HL-60 (cell line): ENCODE measurements at regions not wholly inside any gene's neighbourhood (a gene's known extent, or its start where the extent isn't known, plus 50 kb on each side); places are given as distances from the start of the nearest gene placed in this dataset.

Source experiments
- POLR2AphosphoS5 ChIP-seq: IDR thresholded peaks from 2 replicates; pipeline ENCODE4 v1.6.1; 2012; ENCODE audit warnings: low read depth
- TF ChIP-seq, protein P1 (sequence below): IDR thresholded peaks from one replicate; pipeline ENCODE4 v1.5.1; 2011; ENCODE audit warnings: low read length, control low read depth, inconsistent platforms; ENCODE audit not compliant: insufficient read depth

- TF ChIP-seq, protein P1, sequence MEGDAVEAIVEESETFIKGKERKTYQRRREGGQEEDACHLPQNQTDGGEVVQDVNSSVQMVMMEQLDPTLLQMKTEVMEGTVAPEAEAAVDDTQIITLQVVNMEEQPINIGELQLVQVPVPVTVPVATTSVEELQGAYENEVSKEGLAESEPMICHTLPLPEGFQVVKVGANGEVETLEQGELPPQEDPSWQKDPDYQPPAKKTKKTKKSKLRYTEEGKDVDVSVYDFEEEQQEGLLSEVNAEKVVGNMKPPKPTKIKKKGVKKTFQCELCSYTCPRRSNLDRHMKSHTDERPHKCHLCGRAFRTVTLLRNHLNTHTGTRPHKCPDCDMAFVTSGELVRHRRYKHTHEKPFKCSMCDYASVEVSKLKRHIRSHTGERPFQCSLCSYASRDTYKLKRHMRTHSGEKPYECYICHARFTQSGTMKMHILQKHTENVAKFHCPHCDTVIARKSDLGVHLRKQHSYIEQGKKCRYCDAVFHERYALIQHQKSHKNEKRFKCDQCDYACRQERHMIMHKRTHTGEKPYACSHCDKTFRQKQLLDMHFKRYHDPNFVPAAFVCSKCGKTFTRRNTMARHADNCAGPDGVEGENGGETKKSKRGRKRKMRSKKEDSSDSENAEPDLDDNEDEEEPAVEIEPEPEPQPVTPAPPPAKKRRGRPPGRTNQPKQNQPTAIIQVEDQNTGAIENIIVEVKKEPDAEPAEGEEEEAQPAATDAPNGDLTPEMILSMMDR = no peak
- no peak for TF ChIP-seq POLR2AphosphoS5
Observed at GRCh38 chr4:11618666-11619282, 190.1 kb upstream of the HS3ST1 start.
